GM21786 (cell line): ENCODE measurements at regions not wholly inside any gene's neighbourhood (a gene's known extent, or its start where the extent isn't known, plus 50 kb on each side); places are given as distances from the start of the nearest gene placed in this dataset.

Experiments
- ATAC-seq: cut with Tn5 transposase; IDR thresholded peaks from one replicate; pipeline ENCODE4 v1.9.1; 2021; ENCODE audit not compliant: unreplicated experiment

DNA sequence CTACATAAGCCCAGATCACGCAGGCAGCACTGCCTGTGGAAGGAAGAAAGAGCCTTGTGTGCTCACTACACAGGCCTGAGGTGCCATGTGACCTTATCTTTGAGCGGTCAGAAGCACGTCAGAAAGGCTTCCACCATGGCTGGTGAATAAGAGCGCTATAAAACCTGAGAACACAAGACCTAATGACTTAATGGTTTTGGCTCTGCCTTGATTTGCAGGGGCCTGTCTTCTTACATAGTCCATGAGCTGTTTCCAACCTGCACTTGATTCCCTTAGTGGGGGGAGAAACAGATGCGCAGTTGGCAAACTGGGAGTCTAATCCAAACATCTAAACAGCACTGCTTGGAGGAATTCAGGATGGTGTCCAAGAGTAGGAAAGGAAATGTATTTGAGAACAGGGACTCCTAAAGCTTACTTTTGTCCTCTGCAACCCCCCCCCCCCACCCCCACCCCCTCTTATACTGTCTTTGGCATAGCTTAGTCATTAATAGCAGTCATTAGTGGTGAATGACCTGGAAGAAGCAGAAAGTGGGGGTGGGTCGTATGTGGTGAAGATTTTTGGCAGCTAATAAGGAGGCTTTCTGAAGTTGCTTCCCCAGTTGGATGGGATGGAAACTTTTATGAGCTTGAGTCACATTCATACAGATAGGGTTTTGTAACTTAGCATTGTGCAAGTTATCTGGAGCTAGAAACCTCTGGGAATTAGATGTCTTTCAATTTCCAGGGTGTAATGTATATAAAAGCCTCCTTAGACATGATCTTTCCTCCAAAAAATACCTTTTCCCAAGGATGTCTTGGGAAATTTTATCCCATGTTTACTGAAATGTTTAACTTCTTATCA, 454.1 kb downstream of the MEIS1 start:
- ATAC-seq: no peak

DNA sequence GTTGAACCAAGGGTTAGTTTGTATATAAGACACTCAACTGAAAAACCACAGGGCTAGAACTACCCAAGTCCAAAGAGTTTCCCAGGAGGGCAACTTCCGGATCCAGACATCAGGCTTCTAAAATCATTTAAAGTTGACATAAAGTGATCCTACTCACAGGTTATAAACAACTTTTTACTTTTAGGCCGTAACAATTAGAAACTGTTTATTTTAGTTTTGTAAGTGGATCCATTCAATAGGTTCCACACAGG, 454.6 kb downstream of the MEIS1 start:
- no peak for ATAC-seq

DNA sequence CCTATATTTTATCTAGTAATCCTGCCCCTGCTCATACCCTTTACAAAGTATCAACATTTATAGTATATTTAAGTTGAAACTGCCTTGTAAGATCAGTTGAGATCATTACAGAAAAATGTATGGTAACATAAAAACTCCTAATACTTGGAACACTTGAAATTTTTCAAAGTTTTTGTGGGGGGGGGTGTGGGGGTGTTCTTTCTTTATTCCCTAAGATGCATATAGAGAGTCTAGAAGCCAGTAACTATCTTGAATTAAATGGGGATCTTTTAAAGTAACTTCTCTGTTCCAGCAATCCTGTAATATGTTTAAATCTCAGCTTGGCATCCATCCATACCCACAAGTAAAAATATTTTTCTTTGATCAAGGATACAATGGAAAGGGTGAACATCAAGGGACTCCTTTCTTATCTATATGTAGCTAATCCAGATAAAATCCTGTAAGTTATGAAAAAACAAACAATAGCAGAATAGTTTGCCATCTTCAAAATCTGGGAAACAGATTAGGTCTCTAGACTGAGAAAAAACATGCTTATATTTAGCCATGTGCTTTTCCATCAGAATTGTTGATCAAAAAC, 455.3 kb downstream of the MEIS1 start:
- no peak for ATAC-seq

DNA sequence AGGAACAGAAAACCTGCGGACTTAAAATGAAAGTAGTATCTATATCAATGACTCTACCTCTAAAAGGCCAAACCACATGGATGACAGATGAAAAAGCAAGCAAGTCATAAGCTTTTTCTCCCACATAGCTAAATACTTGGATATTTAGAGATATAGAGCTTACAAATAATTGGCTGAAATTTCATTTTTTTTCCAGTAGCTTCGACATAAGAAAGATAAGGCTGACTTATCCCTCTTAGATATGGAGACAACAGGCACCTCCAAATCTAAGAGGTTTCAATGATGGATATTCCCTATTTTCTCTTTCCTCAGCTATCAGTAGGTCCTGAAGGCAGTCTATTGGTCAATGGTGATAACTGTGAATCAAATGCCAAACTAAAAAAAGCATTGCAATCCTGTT, 460.3 kb downstream of the MEIS1 start:
- no peak for ATAC-seq

DNA sequence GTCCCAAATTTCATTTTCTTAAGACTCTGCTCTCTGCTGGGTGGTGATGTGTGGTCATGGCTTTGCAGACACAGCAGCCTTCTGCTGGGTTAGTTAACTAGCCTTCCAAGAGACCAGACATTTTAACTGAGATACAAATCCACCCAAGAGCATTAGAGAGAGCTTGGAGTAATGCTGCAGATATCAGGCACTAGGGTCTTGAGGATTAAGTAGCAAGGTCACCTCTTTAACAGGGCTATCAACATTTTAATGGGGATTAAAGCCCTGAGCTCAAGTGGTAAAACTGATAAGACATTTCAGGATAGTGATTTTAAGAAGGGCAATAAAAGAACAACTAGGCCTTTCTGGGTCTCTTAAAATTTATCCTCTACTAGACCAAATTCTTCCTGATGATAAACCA, 461.2 kb downstream of the MEIS1 start:
- ATAC-seq: no peak

DNA sequence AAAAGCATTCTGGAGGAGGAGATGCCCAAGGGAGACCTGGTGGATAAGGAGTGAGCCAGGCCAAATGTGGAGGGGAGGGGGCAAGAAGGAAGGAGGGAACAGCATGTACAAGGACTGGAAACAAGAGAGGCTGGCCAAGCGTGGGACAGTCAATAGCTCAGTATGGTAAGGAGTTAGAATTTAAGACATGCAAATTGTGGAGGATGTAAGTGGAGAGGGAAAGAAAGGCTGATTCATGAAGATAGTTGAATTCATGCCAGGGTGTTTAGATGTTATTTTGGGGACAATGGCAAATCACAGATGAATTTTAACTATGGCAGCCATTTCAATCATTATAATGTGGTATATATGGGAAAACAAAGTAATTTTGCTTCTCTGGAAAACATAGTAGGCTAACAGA, 462.3 kb downstream of the MEIS1 start:
- no peak for ATAC-seq

DNA sequence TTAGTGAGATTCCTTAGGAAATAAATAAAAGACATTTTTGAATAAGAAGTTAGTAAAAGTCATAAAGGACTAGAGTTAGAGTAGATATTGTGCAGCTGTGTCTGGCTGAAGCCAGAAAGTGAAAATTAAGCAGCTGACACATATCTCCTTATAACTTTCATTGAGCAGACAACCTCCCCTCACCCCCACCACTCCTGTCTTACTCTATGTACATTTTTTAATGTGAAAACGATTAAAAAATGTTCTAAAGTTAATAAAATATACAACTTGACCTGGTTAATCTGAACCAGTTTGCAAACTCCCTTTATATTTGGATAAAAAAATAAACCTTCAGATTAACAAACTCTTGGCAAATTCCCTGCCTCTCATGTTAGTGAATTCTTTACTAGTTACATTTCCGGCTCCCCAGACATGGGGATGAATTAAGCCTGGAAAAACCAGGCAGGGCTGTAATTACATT, 462.8 kb downstream of the MEIS1 start:
- no peak for ATAC-seq

DNA sequence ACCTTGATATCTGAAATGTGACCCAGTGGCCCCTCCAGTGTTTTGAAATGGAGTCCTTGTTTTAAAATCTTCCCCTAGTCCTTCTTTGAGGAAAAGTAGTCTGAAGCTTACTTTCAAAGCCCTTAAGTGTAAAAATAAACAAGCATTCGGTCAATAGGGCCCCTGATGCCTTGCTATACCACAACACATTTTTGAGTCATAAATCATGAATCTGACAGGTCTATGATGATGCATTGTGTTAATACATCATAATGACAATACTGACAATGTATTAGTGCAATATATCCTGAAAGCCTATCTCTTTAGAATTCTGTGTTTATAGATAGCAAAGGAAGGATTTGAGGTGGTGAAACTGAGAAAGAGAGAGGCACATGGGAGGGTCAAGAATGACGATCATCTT, 464.2 kb downstream of the MEIS1 start:
- ATAC-seq: no peak

DNA sequence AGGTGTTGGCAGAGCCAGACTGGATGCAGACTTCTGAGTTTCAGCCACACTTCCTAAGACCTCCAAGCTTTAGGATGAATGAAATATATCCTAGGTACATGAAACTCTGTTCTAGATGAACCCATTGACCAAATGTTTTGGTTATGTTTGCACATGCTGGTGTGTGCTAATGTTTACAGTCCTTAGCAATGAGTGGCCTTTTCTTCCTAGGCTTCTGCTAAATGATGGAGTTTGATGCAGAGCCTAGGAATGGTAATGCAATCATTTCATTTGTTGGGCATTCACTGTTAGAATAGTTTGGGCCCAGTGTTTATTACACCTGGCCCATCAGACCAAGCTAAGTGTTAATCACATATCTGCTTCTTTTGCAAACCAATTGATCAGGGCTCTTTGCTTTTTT, 464.7 kb downstream of the MEIS1 start:
- no peak for ATAC-seq

DNA sequence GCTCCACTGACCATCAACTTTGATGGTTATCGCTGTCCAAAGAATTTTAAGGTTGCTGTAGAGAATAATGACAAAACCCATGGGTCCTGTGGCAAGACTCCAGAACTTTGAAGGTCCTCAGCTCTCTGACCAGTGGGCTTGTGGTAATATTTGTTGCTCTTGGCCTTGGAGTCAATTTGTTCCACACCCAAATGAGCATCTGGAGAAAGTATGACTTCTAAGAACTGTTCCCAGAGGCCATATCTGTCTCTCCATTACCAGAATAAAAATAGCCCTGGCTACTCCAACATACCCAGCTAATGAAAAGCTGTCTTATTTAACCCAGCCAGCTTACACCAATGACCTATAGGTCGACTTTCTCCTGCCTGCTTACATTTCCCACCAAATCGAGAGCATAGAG, 466.4 kb downstream of the MEIS1 start:
- no peak for ATAC-seq

DNA sequence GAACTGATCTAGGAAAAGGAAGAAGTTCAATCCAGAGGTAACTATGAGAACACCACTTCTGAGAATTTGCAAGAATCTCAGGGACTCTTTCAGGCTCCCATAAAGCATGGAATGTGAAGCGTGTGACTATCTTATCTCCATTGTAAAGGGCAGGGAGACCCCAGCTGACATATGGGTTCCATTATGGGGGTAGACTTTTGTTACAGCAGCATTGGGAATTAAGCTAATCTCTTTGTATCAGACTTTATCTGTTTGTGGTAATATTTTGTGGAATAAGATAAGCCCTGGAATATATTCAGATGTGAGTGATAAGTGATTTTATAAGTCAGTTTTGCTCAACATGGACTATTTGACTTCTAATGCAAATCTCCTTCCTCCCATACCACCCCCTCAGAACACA, 468.3 kb downstream of the MEIS1 start:
- ATAC-seq: no peak

DNA sequence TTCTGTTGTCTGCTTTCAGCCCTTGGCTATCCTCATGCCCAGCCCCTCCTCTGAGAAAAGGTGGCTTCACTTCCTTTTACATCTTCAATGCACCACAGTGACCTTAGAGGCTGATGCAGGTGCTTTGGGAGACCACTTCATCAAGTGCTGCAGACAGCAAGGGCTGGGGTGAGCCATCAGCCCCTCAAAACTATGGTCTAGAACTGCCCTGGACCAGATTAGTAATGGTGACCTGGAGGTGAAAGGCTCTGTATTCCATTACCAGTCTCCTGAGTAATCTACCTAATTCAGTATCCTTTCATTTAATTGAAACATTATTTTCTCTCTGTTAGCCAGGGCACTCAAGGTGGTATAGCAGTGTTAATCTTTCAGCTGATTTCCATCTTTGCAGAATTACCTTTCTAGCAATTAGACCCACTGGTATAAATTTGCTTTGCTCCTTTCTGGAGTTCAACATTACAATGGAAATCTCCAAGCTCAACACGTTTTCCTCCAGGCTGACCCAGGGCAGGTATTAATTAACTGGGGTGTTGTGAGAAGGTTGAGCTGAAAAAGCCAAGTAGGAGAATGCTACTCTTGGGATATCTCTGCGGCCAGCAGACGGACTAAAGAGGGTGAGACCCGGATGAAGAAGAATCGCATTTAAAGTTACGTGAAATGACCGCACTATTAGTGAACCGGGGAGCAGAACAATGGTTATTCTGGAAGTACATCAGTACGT, 469.0 kb downstream of the MEIS1 start:
- no peak for ATAC-seq

DNA sequence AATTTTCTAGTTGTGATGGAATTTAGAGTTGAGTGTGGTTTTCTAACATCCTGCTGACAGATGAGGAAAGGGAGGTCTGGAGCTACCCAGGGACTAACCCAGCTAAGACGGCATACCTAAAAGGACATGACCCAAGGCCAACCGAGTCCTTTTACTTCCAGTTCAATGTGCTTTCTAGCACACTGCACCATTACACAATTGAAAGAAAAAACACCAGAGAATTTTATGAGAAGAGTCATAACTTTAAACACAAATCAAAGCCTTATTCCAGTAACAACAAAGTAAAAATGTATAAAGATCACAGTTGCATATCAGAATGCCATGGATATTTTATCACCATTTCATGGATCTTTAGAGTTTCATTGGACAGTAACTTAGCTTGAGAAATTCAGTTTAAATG, 480.3 kb downstream of the MEIS1 start:
- no peak for ATAC-seq

DNA sequence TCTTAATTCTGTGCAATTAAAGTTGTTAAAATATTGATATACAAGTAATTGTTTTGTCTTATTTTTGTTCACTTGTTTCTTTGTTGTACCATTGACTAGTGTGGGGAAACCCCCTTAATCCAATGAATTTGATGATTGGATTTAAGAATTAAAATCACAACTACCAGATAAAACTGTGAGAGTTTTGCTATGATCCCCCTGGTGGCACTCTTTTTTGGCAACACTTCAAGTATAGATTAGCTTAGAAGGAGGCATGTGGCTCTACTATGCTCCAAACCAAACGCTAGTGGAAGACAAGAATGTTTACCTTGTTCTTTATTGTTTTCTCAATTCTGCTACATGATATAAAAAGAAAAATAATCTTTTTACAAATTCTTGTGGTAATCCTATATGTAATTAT, 477.8 kb upstream of the ETAA1 start:
- no peak for ATAC-seq

DNA sequence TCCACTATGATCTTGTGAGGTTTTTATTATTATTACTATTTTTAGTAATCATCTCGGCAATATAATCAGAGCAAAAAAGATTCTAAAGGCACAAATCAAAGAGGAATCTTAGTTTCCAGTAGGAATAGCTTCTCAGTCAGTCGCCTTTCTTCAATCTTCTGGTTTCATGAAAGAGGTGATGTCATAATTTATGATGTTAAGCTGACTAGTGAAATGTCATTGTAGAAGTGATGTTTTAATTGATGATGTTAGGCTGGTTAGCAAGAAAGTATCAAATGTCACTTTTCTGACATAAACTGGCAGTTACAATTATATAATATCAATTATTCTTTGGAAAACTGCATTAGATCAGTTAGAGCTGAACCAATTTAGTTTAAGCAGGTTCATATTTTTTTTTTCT, 476.7 kb upstream of the ETAA1 start:
- no peak for ATAC-seq

DNA sequence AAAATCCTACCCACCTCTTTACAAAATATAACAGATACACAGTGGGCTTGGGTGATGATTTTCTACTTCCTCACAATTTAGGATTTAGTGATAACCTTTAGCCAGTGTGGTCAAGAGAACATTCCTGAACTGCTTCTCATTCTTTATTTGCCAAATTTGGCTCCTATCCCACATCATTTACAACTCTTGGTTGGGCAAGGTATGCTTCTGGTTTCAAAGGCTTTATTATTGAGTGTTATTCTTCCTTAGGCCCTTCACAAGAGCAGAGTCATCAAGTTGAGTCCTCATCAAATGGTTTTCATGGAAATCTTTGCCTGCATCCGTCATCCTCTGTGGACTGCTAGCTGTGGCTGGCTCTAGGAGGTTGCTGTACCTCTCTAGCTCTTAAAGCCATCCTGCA, 472.0 kb upstream of the ETAA1 start:
- no peak for ATAC-seq

DNA sequence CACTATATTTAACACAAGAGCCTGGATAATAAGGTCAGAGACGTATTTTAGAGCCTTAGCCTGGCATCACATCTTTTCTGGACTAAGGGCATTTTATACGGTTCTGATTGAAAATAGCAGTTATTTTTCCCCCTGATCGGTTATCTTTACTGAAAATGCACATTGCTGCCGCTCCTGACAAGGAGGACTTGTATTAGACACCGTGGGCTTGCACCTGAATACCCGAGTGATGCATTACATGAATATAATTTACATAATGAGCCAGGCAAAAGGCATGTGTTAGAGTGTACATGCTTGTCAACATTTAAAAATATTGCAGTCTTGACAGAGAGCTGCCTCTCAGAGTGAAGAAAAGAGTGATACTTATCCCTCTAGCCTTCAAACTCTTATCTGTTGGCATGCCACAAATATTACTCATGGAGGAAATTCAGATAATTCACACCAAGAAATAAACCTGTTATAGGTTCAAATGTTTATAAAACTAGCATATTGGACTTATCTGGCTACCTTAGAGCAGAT, 470.5 kb upstream of the ETAA1 start:
- ATAC-seq: no peak

DNA sequence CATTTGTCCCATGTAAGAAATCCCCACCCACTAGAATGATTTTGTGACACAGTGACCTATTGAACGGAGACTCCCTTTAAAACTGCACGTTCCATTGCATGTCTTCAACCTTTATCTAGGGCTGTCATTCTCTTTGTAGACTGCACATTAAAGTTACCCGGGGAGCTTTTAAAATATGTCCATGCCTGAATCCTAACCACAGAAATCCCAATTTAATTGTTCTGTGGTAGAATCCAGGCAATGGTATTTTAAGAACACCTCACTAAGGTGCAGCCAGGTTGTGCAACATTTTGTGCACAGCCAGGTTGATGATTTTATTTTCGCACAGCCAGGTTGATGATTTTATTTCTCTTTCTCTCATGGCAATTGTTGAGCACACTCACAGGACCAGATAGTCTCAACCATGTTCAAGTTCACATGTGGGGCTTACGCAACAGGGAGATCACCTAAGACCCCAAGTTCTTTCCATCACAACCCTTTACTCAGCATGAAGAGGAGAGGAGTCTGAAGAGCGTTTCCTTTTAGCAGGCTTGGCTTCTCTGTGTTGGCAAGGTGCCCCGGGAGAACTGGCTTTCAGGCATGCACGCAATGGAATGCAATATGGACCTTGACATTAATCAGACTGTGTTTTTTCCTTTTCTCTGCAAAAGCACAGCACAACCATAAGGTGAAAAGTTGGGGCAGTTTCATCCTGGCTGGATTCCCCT, 467.3 kb upstream of the ETAA1 start:
- no peak for ATAC-seq

DNA sequence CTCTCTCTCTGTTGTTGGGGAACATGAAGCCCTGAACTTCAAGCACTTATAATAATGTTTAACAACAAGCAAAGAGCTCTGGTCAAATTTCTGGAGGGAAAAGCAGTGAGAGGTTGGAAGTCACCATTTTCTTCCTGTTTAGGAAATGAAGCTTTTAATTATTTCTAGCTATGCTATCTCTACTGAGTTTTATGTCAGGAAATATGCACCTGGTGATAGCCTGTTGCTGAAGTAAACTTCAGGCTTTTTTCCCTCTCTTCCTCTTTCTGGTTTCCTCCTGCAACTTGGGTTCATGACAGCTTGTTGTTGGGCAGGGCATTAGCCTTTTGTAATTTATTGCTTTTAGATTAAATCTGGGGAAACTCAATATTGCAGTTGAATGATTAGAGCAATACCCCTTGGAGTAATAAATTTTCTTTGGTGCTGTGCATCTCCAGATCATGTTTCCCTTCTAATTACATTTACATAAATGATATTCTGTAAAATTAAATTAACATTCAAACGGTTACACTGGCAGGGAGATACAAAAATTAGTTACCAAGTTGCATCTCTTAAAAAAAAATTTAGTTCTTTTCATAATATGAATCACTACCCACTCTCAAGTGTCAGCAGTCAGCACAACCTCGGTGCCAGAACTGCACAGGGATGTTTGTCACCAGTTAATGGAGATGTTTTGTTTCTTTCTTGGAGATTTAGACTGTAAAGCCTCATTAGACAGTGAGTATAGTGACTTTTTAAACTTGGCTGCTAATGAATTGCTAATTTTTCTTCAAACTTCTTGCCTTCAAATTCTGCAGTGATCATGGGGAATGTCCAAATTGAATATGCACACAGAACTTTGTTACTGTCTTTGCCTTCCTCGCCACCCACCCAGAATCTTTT, 466.6 kb upstream of the ETAA1 start:
- ATAC-seq: no peak

DNA sequence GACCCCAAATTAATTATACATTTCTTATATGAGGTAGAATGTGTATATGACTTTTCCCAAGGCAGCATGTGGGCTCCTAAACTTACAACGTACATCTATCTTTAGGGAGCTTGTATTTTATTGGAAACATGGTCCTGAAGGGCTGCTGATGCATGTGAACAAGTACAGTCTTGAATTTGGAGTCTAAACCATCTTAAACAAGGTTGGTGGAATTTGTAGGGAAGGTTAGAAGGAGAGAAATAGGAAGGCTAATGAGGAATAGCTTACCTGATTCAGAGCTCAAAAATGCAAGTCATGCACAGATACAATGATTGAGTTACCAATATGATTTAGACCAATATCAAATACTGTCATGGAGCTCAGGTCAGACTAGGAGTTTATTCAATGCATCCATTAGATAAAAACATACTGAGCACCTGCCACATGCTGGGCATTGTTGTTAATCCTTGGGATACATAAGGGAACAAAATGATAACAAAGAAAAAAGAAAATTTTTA, 458.6 kb upstream of the ETAA1 start:
- no peak for ATAC-seq
